ENCODE measurements at regions not wholly inside any gene's neighbourhood (a gene's known extent, or its start where the extent isn't known, plus 50 kb on each side); places are given as distances from the start of the nearest gene placed in this dataset.

DNA sequence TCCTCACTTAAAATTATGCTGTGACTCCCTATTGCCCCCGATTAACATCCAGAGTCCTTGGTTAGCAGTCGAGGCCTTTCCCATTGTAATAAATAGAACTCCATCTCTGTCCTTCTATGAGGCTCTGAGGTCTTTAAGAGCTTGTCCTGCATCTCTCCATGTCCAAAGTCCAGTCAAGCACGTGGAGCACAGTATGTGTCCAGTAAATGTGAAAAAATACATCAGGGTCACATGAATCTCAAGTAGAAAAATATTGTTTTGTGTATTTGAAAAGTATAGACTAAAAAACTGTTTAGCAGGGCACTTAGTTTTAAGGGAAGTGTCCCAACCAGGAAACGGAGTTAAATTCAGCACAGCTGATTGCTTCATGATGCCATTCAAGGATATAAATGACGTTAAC is 298.8 kb upstream of the TENM4 start:
- TF ChIP-seq MYB (IDR thresholded peaks at IDR 0.05; ENCODE audit: borderline replicate concordance, low read depth, low read length): no peak
- TF ChIP-seq, protein P1, sequence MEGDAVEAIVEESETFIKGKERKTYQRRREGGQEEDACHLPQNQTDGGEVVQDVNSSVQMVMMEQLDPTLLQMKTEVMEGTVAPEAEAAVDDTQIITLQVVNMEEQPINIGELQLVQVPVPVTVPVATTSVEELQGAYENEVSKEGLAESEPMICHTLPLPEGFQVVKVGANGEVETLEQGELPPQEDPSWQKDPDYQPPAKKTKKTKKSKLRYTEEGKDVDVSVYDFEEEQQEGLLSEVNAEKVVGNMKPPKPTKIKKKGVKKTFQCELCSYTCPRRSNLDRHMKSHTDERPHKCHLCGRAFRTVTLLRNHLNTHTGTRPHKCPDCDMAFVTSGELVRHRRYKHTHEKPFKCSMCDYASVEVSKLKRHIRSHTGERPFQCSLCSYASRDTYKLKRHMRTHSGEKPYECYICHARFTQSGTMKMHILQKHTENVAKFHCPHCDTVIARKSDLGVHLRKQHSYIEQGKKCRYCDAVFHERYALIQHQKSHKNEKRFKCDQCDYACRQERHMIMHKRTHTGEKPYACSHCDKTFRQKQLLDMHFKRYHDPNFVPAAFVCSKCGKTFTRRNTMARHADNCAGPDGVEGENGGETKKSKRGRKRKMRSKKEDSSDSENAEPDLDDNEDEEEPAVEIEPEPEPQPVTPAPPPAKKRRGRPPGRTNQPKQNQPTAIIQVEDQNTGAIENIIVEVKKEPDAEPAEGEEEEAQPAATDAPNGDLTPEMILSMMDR (IDR thresholded peaks at IDR 0.05 in 2 of 3, conservative IDR thresholded peaks at IDR 0.05 in 1 of 3; ENCODE audit: control insufficient read depth in 2 of 3, extremely low read depth in 1 of 3, insufficient read depth in 1 of 3, low read depth in 3 of 3, low read length in 3 of 3): no peak
